A172 (cell line): ENCODE measurements at regions not wholly inside any gene's neighbourhood (a gene's known extent, or its start where the extent isn't known, plus 50 kb on each side); places are given as distances from the start of the nearest gene placed in this dataset.
A peak's percentile ranks its signal among the peaks of the same experiment; 100 is the strongest.
"Not testable (repeated sequence)": the region's sequence is repeated elsewhere in the genome, so short reads cannot be mapped to it uniquely, and the experiment has no call there.

Source experiments
- DNase-seq: peaks from one replicate; pipeline ENCODE4 v3.0.0-alpha.2; 2015; ENCODE audit warnings: low spot score

DNA sequence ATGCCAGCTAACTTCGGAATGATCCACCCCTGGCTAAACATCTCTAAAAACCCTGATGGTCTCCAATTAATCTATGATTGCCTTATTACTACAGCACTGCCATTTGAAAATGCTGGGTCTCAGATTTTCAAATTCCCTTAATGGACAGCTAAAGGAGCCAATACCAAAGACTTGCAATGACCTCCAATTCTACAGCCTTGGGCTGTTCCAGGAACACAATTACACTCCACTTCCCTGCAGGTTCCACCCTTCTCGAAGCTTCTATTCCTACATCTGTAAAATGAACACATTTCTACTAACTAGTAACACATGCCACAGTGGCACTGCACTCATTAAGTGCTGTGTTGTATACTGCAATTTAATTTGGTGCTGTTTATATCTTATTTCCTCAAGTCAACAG lies 85.7 kb upstream of the AK4 start:
- DNase-seq: no peak

DNA sequence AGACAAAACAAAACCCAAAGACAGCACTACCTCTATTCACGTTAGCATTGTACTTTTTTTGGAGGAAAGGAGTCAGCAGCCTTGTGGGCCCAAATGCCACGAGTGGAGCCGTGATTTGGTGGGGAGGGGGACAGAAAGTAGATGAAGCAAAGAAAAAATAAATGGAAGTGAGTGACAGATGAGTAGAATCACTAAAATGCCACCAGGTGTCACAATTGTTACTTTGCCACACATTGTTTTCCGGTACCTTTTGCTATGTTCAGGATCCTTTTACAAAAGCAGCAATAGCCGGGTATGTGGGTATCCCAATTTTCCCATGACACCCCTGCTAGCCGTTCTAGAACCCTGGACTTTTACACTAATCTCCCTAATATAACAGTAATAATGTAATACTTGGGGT lies 85.0 kb upstream of the AK4 start:
- DNase-seq: no peak

DNA sequence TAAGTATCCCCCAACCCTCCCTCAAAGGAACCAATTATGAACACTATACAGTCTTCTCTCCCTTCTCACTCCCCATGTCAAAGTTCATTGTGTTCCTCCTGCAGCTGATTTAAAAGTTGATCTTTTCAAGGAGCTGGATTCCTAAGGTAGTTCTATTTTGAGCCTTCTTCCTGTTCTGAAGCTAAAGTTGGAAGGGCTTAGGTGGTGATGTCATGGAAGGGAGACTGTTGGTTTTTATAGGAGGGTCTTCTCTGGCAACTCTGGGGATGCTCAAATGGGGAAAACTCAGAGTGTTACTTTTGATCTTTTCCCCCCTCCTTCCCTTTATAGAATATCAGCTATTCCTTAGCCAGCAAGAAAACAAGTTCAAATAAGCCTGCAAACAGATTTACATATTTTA lies 83.0 kb upstream of the AK4 start:
- DNase-seq: no peak

DNA sequence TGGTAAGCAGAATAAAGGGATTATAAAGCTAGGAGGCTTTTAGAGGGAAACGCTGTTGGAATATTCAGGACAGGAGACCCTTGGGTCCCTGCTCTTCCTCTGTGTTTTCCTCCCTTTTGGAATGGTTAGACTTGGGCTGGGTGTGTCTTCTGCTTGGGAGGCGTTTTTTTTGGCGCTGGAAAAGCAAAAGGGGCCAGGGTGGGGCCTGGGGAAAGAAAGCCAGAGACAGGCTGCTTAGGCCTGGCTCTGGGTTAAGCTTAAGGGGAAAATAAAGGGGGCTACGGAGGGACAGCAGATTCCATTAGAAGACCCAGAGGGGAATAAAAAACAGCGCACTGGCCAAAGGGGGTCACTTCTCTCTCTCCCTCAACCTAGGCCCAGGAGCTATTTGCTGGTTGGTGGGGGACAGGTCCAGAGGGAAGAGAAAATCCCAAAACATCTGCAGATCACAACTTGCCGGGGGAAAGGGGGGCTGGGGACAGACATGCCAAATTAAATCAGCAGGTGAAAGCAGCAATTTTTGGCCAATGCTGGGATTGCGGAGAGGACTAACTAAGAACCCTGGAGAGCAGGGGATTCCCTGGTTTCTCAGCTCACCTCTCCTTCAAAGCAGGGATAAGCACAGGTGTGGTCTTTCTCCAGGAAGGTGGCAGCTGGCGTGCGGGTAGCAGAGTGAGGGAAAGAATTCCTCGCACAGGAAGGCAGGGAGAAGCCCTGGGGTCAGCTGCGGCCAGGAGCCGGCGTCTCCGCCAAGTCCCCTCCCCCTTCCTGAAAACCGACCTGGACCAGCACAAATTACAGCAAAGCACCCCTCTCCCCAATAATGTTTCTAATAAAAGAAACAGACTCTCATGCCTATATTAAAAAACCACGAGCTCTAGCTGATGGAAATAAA lies 82.2 kb upstream of the AK4 start:
- no peak for DNase-seq

DNA sequence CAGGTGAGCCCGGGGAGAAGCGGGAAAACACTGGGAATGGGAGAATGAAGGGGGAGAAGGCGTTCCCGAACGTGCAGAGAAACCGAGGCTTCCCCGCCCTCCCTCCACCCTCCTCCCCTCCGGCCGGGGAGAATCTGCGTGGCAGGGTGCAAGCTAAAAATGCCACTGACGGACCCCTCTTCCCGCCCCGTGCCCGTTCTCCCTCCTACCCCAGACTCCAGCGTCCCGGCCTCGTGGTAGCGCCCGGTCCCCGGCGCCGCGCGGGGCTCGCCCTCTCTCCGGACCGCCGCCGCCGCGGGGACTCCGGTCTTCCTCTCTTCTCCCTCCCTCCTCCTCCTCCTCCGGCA lies 81.6 kb upstream of the AK4 start:
- DNase-seq: no peak

DNA sequence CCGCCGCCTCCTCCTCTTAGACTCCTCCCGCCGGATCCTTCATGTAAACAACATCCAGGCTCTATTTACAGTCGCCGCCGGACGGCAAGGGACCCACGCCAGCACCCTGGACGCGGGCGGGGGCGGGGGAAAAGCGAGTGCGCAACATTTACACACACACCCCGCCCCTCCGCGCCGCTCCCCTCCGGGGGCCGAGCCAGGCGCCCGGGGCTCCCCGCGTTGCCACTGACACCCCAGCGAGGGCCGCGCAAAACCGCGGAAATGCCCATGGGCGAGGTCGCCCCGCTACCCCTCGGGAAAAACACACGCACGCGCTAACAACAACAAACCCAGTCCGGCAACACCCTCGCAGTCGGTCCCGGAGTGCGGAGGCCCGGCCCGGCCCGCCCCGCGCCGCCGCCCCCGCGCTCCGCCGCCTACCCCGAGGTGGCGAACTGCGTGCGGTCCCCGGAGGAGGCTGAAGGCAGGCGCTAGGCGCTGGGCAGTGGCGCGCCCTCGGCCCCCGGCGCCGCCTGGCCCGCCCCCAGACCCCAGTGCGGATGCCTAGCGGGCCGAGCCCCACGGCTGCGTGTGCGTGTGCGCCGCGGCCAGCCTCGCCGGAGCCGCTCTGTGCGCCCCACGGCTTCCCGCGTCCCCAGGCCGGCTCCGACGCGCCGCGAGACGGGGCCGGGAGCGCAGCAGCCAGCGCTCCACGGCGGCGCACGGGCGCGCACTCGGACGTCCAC lies 81.1 kb upstream of the AK4 start:
- DNase-seq: peak; percentile 23

DNA sequence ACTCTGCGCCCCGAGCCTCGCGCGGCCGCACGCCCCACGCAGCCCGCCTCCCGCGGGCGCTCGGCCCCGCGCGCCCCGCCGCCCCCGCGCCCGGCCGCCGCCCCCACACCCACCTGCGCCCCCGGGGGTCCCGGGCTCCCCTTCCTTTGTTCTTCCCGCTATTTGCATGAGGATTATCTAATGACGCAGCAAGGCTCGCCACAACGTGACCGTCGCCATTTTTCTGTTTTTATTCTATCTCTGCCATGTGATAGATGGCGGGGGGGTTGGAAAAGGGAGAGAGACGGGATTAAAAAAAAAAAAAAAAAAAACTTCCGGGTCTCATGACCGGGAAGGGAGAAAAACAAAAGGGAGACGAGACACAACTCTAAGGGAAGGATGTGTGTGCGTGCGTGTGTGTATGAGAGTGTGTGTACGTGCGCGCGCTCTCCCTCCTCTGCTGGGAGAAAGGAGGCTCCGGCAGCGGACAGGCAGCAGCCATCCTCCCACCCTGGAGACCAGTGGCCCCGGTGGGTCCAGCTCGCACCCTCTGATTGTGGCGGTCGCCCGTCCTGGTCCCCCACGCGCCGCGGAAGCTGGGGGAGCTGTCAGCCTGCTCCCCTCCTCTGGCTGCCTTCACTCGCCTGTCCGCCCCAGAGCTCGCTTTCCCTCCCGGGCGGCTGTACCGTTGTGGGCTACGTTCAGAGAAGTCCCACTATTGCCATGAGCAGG lies 80.4 kb upstream of the AK4 start:
- DNase-seq: peak; percentile 11

DNA sequence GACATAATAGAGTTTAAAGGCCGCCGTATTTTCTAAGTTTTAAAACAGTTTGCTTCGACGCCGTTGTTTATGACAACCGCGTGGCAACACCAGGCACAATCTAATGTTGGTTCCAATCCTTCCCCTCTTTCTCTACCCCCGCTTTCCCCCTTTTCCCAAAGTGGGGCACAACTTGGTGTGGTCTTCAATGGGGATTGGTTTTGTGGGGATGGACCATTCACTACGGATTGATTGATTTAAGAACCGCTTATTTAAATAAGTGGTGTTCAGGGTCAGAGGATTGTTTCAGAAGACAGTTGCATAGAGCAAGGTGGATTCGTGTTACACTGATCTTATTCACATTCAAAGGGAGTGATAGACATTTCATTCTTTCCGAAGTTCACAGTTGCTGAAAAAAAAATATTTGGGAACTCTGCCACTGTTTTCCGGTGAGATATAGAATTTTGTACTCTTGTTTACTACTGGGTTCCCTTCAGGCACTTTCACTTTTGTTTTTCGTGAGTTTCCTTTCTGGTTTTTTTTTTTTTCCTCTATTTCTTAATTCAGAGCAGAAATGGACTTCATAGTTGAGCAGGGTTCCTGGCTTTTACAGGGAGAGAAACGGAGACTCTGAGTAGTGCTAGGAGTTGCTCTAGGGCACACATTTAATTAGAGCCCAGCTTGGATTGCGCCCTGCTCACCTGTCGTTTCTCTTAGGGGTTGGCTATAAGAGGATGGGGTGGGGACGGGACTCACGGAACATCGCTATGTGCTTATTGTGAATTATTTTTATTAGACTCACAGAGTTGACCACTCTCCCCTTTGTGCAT lies 79.6 kb upstream of the AK4 start:
- no peak for DNase-seq

DNA sequence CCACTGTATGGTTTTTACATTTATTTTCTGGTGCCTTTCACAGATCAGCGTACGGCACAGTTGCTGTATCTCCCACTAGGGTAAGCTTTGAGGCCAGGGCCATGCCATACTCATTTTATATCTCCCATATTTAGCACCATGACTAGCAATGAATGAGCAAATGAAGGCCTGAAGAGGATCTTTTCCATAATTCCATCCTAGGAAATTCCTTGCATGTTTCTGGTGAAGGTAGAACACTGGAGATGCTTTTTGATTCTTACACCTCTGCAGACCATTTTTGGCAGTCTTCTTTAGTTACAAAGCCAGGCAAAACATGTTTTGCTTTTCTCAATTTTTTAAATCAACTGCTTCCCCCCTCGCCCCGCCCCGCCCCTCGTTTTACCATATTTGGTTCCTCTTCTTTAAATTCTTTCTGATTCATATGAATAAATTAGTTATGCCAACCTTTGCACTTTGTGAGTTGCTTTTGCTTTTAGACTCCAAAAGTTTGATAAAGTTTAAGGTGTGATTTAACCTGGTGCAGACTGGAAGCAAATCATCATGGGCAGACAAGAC lies 78.9 kb upstream of the AK4 start:
- no peak for DNase-seq

DNA sequence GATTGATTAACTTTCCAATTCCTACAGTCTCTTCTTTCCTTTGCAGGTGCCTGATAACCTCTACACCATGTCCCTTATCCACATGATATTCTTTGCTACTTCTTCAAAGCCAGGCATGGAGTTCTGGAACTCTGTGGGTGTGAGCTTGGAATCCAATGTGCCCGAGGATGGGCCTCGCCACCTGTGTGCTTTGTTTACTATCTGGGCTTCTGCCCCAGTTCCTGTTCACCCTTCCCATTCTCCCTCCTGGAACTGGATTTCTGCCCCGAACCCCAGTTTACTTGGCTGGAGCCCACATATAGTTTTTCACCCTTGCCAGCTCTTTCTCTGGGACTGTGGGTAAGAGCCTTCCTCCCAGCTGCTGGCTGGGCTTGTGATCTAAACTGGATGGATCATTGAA lies 75.2 kb upstream of the AK4 start:
- DNase-seq: no peak

DNA sequence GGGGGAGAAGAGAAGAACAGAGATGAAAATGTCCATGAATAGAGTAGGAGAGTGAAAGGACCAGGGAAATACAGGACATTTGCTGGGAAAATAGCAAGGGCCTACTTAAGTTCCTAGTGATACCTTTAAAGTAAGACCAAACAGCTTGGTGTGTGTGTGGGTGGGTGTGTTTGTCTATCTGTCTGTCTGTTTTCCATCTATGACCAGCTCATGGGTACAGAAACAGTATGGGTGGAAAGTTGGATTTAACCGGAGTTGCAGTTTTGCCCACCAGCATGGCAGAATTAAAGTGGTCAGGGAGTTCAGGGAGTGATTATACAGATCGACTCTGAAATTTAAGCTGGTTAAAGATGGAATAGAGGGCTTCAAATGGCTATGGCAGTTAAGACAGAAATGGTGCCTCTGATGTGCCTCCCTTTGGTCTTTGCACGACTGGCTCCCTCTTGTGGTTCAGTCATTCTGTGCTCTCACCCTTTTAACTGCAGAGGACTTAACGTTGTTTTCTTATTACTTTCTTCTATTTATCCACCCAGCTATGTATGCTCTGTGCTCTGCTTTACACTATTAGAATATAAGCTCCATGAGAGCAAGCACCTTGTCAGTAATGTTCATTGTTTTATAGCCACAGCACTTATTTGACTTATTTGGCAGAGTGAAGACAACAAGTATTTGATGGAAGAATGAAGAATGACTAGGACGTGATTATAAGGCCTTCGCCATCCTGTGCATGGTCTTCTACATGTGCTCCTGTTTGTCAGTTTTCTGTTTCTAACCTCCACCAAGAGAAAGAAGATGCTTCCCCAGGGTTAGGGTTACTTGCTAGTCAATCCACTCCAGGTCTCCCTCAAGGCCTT lies 72.7 kb upstream of the AK4 start:
- DNase-seq: peak; percentile 39

DNA sequence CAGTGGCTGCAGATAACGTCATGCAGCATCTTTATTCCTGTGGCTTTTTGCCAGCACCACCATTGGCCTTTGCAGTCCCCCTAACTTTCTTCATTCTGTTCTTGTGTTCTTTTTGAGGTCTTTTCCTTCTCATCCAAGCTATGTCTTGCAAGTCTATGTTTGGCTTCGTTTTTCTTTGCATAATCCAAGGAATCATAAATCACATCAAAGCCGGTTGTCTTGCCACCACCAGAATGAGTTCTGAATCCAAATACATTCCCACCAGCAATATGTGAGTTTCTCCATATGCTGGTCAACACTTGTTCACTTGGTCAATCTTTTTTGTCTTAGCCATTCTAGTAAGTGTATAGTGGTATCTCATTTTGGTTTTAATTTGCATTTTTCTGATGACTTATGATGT lies 70.6 kb upstream of the AK4 start:
- no peak for DNase-seq

DNA sequence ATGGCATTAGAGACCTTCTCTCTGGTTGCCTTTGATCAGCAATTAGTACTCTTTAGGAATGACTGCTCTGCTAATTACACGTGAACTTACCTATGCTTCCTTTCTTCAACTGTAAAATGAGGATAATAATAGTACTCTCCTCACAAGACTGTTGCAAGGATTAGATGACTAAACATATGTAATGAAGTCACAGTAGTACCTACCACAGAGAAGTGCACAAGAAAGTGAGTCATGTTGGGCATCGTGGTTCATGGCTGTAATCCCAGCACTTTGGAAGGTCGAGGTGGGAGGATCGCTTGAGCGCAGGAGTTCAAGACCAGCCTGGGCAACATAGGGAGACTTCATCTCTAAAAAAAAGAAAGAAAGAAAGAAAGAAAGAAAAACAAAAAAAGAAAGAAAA lies 68.1 kb upstream of the AK4 start:
- DNase-seq: peak; percentile 29

DNA sequence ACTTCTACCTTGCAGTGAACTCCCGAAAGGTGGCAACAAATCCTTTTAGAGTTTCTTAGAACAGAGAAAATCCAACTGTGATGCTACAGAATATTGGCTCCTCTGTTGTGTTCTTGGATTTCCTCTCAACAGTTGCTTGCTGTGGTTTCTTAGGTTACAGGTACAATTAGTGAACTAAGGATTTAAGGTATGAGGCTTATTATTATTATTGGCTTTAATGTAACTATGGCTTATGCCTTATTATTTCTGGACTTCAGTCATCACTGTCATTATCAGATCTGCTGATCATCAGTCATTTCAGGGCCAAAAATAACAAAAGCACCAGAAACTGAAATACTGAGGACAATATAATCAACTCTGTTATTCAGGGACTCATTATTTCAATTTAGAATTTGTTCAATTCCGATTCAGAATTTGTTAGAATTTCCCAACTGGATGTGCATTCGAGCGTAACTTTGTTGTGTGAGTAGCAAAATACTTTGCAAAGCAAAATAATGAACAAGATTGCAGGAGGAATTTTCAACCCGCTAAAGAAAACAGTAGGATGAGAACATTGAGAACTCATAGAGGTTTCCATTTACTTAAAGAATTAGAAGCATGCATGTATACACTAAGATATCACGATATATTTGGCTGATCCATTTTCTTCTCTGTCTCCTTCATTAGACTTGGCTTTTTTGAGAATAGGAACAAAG lies 65.5 kb upstream of the AK4 start:
- no peak for DNase-seq

DNA sequence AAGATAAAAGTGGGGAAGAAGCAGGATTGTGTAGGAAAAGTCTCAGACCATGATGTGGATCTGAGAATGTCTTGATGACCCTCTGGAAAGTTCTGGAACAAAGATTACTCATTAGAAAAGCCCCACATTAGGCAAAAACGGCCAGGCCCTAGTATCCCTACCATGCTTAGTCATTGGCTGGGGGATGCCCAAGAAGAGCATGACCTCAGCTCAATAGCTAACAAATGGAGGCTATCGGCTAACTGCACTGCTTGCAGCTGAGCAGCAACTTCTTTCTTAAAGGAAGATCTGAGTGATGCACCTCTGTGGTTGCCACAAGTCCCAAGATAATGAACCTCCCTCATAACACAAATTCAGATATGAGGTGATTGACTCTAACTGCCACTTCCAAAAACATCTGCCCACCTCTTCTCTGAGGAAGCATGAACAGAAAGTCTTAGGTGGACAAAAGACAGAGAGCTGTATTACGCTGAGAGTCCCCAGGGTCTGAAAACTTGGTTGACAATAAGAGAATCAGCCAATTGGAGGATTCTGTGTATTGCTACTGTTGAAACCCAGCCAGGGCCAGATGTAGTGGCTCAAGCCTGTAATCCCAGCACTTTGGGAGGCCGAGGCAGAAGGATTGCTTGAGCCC lies 64.6 kb upstream of the AK4 start:
- no peak for DNase-seq

DNA sequence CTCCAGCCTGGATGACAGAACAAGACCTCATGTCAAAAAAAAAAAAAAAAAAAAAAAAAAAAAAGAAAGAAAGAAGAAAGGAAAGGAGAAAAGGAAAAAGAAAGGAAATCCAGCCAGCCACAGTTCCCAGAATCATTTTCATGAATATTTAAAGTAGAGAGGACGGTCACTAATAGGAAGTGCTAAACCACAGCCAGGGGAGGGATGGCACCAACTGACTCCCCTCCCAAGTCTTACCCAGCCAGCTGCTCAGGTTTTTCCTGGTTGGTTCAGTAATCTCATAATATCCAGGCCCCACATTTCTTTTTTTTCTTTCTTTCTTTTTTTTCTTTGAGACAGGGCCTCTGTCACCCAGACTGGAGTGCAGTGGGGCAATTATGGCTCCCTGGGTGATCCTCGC lies 63.9 kb upstream of the AK4 start:
- no peak for DNase-seq

DNA sequence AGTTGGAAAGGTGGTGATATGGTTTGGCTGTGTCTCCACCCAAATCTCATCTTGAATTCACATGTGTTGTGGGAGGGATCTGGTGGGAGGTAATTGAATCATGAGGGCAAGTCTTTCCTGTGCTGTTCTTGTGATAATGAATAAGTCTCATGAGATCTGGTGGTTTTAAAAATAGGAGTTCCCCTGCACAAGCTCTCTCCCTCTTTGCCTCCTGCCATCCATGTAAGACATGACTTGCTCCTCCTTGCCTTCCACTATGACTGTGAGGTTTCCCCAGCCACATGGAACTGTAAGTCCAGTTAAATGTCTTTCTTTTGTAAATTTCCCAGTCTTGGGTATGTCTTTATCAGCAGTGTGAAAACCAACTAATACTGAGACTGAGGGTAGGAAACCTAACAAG lies 60.5 kb upstream of the AK4 start:
- DNase-seq: not testable (repeated sequence)

DNA sequence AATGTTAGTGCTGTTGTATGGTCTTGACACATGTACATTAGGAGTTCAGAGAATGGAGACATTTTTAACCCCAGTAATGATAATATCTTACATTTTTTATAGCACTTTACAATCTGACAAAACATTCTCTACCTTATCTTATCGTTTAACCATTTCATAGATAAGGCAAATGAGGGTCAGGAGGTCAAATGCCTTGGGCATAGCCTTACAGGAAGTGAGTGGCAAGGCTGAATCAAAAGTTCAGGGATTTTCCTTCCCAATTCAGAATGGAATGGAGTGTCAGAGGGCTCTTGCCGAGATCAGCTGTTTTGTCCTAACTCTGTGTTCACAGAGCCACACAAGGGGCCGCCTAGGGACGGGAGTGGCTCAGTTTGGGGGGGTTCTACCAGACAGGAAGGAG lies 57.6 kb upstream of the AK4 start:
- peak; percentile 19 for DNase-seq

DNA sequence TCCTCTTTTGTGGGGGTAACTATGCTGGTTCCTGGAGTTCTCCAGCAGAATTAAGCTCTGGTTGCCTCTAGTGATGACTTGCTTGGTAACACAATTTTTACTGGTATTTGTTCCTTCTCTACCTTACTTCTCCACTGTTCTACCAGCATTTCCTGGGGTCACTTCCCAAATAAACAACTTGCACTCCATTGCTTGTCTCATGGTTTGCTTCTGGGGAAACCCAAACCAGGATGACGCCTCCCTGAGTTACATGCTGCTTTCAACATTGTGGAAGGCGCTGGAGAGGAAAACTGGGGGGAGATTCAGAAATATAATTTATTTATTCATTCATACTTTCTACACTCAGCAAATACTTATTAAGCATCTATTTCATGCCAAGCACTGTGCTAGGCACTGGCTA lies 55.3 kb upstream of the AK4 start:
- DNase-seq: no peak

DNA sequence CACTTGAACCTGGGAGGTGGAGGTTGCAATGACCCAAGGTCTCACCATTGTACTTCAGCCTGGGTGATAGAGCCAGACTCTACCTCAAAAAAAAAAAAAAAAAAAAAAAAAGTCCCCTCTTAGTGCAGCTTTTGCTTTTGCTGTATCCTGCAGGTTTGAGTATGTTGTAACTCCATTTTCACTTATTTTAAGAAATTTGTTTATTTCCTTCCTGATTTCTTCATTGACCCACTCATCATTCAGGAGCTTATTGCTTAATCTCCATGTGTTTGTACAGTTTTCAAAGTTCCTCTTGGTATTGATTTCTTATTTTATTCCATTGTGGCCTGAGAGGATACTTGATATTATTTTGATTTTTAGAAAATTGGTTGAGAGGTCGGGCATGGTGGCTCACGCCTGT lies 50.9 kb upstream of the AK4 start:
- DNase-seq: no peak
